Loucy (cell line): ENCODE measurements at regions not wholly inside any gene's neighbourhood (a gene's known extent, or its start where the extent isn't known, plus 50 kb on each side); places are given as distances from the start of the nearest gene placed in this dataset.

Source experiments
- H2AFZ ChIP-seq: fragments of 200-600 bp; sonication (generic); 2 replicates; pipeline ENCODE4 v1.6.0; 2016; ENCODE audit warnings: antibody characterized with exemption, mild to moderate bottlenecking, low read length, moderate library complexity
- H3F3A ChIP-seq: fragments of 200-600 bp; 2 replicates; pipeline ENCODE4 v1.6.0; 2016; ENCODE audit warnings: antibody characterized with exemption, low read depth, mild to moderate bottlenecking
- H3K27me3 ChIP-seq: fragments of 200-600 bp; sonication (generic); 2 replicates; pipeline ENCODE4 v1.6.1; 2014; ENCODE audit warnings: low read length, mild to moderate bottlenecking; ENCODE audit not compliant: insufficient read depth, poor library complexity, severe bottlenecking
- H3K36me3 ChIP-seq: fragments of 200-600 bp; sonication (generic); 2 replicates; pipeline ENCODE4 v1.6.1; 2016; ENCODE audit warnings: low read length; ENCODE audit not compliant: insufficient read depth
- H3K4me1 ChIP-seq: fragments of 200-600 bp; sonication (generic); 2 replicates; pipeline ENCODE4 v1.5.1; 2014; ENCODE audit warnings: low read length, mild to moderate bottlenecking; ENCODE audit not compliant: insufficient read depth, poor library complexity, severe bottlenecking
- H3K4me2 ChIP-seq: fragments of 200-600 bp; sonication (generic); 2 replicates; pipeline ENCODE4 v1.6.0; 2014; ENCODE audit warnings: antibody characterized with exemption, low read length, low read depth, mild to moderate bottlenecking; ENCODE audit not compliant: poor library complexity, severe bottlenecking
- H3K4me3 ChIP-seq: fragments of 200-600 bp; sonication (generic); 2 replicates; pipeline ENCODE4 v1.5.1; 2014; ENCODE audit warnings: low read length, mild to moderate bottlenecking, mixed read lengths; ENCODE audit not compliant: poor library complexity, severe bottlenecking
- H3K79me2 ChIP-seq: fragments of 200-600 bp; sonication (generic); 2 replicates; pipeline ENCODE4 v1.6.1; 2014; ENCODE audit warnings: low read length; ENCODE audit not compliant: insufficient read depth
- H3K9ac ChIP-seq: fragments of 200-600 bp; sonication (generic); 2 replicates; pipeline ENCODE4 v1.6.0; 2014; ENCODE audit warnings: mild to moderate bottlenecking, low read depth, low read length, moderate library complexity; ENCODE audit not compliant: poor library complexity, severe bottlenecking
- H3K9me2 ChIP-seq: fragments of 200-600 bp; sonication (generic); replicated peaks from 2 replicates; pipeline ENCODE4 v1.6.1; 2016; ENCODE audit warnings: low read depth, low read length, mixed read lengths
- H3K9me3 ChIP-seq: fragments of 200-600 bp; sonication (generic); 2 replicates; pipeline ENCODE4 v1.6.1; 2014; ENCODE audit warnings: mild to moderate bottlenecking, antibody characterized with exemption, low read length, low read depth; ENCODE audit not compliant: insufficient read depth
- H4K20me1 ChIP-seq: fragments of 200-600 bp; sonication (generic); 2 replicates; pipeline ENCODE4 v1.6.0; 2014; ENCODE audit warnings: antibody characterized with exemption, low read length, mild to moderate bottlenecking; ENCODE audit not compliant: insufficient read depth, poor library complexity, severe bottlenecking
- EZH2phosphoT487 ChIP-seq: fragments of 200-600 bp; IDR thresholded peaks from 2 replicates; pipeline ENCODE4 v1.6.1; 2018; ENCODE audit warnings: antibody characterized with exemption, mild to moderate bottlenecking, moderate library complexity, borderline replicate concordance
- TF ChIP-seq, protein P1 (sequence below): fragments of 200-600 bp; sonication (generic); conservative IDR thresholded peaks from 2 replicates; pipeline ENCODE4 v1.5.1; 2014; ENCODE audit warnings: mild to moderate bottlenecking, antibody characterized with exemption, low read length

GRCh38 chr3:70780790-70781189 is 468.4 kb upstream of the MDFIC2 start:
- Histone ChIP-seq H4K20me1 (no peaks in the 10 kb centered on the region), H3K9me3 (no peaks in the 10 kb centered on the region)
- TF ChIP-seq, protein P1, sequence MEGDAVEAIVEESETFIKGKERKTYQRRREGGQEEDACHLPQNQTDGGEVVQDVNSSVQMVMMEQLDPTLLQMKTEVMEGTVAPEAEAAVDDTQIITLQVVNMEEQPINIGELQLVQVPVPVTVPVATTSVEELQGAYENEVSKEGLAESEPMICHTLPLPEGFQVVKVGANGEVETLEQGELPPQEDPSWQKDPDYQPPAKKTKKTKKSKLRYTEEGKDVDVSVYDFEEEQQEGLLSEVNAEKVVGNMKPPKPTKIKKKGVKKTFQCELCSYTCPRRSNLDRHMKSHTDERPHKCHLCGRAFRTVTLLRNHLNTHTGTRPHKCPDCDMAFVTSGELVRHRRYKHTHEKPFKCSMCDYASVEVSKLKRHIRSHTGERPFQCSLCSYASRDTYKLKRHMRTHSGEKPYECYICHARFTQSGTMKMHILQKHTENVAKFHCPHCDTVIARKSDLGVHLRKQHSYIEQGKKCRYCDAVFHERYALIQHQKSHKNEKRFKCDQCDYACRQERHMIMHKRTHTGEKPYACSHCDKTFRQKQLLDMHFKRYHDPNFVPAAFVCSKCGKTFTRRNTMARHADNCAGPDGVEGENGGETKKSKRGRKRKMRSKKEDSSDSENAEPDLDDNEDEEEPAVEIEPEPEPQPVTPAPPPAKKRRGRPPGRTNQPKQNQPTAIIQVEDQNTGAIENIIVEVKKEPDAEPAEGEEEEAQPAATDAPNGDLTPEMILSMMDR: no peak
- no peak for TF ChIP-seq EZH2phosphoT487

GRCh38 chr3:70779296-70779695 is 466.9 kb upstream of the MDFIC2 start:
- H3K9me2 ChIP-seq: no peaks in the 10 kb centered on the region
- TF ChIP-seq, protein P1: no peak
- TF ChIP-seq EZH2phosphoT487: no peak
- no peaks in the 10 kb centered on the region for H3K27me3 ChIP-seq
- no peak overlapping the region for H3K4me2 ChIP-seq
- H3K4me1 ChIP-seq: no peaks in the 10 kb centered on the region
- H3K36me3 ChIP-seq: no peaks in the 10 kb centered on the region
- H3K9me3 ChIP-seq: no peaks in the 10 kb centered on the region
- no peak overlapping the region for H2AFZ ChIP-seq
- H3F3A ChIP-seq: no peaks in the 10 kb centered on the region
- no peaks in the 10 kb centered on the region for H3K79me2 ChIP-seq
- no peak overlapping the region for H3K4me3 ChIP-seq
- H4K20me1 ChIP-seq: no peaks in the 10 kb centered on the region
- H3K9ac ChIP-seq: no peak overlapping the region

More at GRCh38 chr3:70780790-70781189, 468.4 kb upstream of the MDFIC2 start:
- Histone ChIP-seq H2AFZ (no peak overlapping the region), H3K79me2 (no peaks in the 10 kb centered on the region), H3K36me3 (no peaks in the 10 kb centered on the region), H3K4me3 (no peak overlapping the region), H3K4me2 (no peak overlapping the region), H3F3A (no peaks in the 10 kb centered on the region), H3K4me1 (no peaks in the 10 kb centered on the region), H3K9ac (no peak overlapping the region), H3K9me2 (no peaks in the 10 kb centered on the region), H3K27me3 (no peaks in the 10 kb centered on the region)

- H3K79me2 ChIP-seq: no peaks in the 10 kb centered on the region
- H2AFZ ChIP-seq: no peak overlapping the region
- no peak for TF ChIP-seq EZH2phosphoT487
- TF ChIP-seq, protein P1: no peak
- H3K36me3 ChIP-seq: no peaks in the 10 kb centered on the region
- H3K27me3 ChIP-seq: no peaks in the 10 kb centered on the region
- no peaks in the 10 kb centered on the region for H4K20me1 ChIP-seq
- no peak overlapping the region for H3K4me3 ChIP-seq
- no peak overlapping the region for H3K4me2 ChIP-seq
- H3K9ac ChIP-seq: no peak overlapping the region
- H3K9me2 ChIP-seq: no peaks in the 10 kb centered on the region
- H3K9me3 ChIP-seq: no peaks in the 10 kb centered on the region
- H3F3A ChIP-seq: no peaks in the 10 kb centered on the region
- H3K4me1 ChIP-seq: no peaks in the 10 kb centered on the region
Measured at GRCh38 chr3:70776081-70776480, 463.6 kb upstream of the MDFIC2 start.
